H9 (cell line): ENCODE measurements at regions not wholly inside any gene's neighbourhood (a gene's known extent, or its start where the extent isn't known, plus 50 kb on each side); places are given as distances from the start of the nearest gene placed in this dataset.

Source experiments
- DNase-seq: peaks from one replicate; pipeline ENCODE4 v3.0.0-alpha.2; 2017
- H2AFZ ChIP-seq: one replicate; pipeline ENCODE4 v1.6.1; 2013; ENCODE audit warnings: mild to moderate bottlenecking, low read length, control low read depth, moderate library complexity
- H2AK5ac ChIP-seq: 2 replicates; pipeline ENCODE4 v1.6.1; 2013; ENCODE audit warnings: low read length, control low read depth, mixed read lengths; ENCODE audit not compliant: insufficient read length
- H2BK120ac ChIP-seq: one replicate; pipeline ENCODE4 v1.6.1; 2013; ENCODE audit warnings: low read depth, mild to moderate bottlenecking, low read length, control low read depth, inconsistent platforms; ENCODE audit not compliant: poor library complexity, severe bottlenecking
- H2BK12ac ChIP-seq: 2 replicates; pipeline ENCODE4 v1.6.1; 2013; ENCODE audit warnings: low read length, control low read depth, mixed read lengths, low read depth; ENCODE audit not compliant: insufficient read length
- H2BK15ac ChIP-seq: 2 replicates; pipeline ENCODE4 v1.6.1; 2013; ENCODE audit warnings: low read depth, low read length, control low read depth
- H2BK20ac ChIP-seq: one replicate; pipeline ENCODE4 v1.6.1; 2013; ENCODE audit warnings: low read depth, mild to moderate bottlenecking, low read length, control low read depth, inconsistent platforms; ENCODE audit not compliant: poor library complexity, severe bottlenecking
- H2BK5ac ChIP-seq: 2 replicates; pipeline ENCODE4 v1.6.1; 2013; ENCODE audit warnings: low read length, control low read depth, mixed read lengths; ENCODE audit not compliant: insufficient read length
- H3K14ac ChIP-seq: 2 replicates; pipeline ENCODE4 v1.6.1; 2013; ENCODE audit warnings: low read length, control low read depth; ENCODE audit not compliant: insufficient read depth
- H3K18ac ChIP-seq: 2 replicates; pipeline ENCODE4 v1.6.1; 2013; ENCODE audit warnings: low read depth, mild to moderate bottlenecking, mixed read lengths, low read length, control low read depth; ENCODE audit not compliant: insufficient read length
- H3K23ac ChIP-seq: 2 replicates; pipeline ENCODE4 v1.6.1; 2013; ENCODE audit warnings: low read length, control low read depth, mixed read lengths, low read depth; ENCODE audit not compliant: insufficient read length
- H3K23me2 ChIP-seq: 2 replicates; pipeline ENCODE4 v1.6.1; 2013; ENCODE audit warnings: low read depth, mild to moderate bottlenecking, mixed read lengths, low read length, control low read depth; ENCODE audit not compliant: insufficient read length, poor library complexity, severe bottlenecking
- H3K27ac ChIP-seq: 2 replicates; pipeline ENCODE4 v1.5.1; 2013; ENCODE audit warnings: low read length, control low read depth, mixed read lengths, low read depth; ENCODE audit not compliant: insufficient read length
- H3K27me3 ChIP-seq: 2 replicates; pipeline ENCODE4 v1.6.1; 2013; ENCODE audit warnings: low read length, control low read depth, inconsistent platforms; ENCODE audit not compliant: insufficient read depth
- H3K4ac ChIP-seq: 2 replicates; pipeline ENCODE4 v1.6.1; 2013; ENCODE audit warnings: low read depth, mild to moderate bottlenecking, control low read depth, inconsistent platforms, low read length, moderate library complexity
- H3K4me1 ChIP-seq: 2 replicates; pipeline ENCODE4 v1.6.1; 2013; ENCODE audit warnings: low read length, control low read depth, inconsistent platforms; ENCODE audit not compliant: insufficient read depth
- H3K4me2 ChIP-seq: 2 replicates; pipeline ENCODE4 v1.6.1; 2013; ENCODE audit warnings: low read length, control low read depth, mixed read lengths; ENCODE audit not compliant: insufficient read length, insufficient read depth
- H3K56ac ChIP-seq: 2 replicates; pipeline ENCODE4 v1.6.1; 2013; ENCODE audit warnings: low read depth, mild to moderate bottlenecking, mixed read lengths, low read length, control low read depth; ENCODE audit not compliant: insufficient read length
- H3K79me1 ChIP-seq: 2 replicates; pipeline ENCODE4 v1.6.1; 2013; ENCODE audit warnings: low read depth, mild to moderate bottlenecking, moderate library complexity, low read length, control low read depth, inconsistent platforms; ENCODE audit not compliant: insufficient read depth, poor library complexity, severe bottlenecking
- H3K79me2 ChIP-seq: 2 replicates; pipeline ENCODE4 v1.6.1; 2013; ENCODE audit warnings: low read length, control low read depth, inconsistent platforms; ENCODE audit not compliant: insufficient read depth
- H3K9ac ChIP-seq: 2 replicates; pipeline ENCODE4 v1.6.1; 2013; ENCODE audit warnings: low read length, control low read depth, mixed read lengths; ENCODE audit not compliant: insufficient read length; ENCODE audit errors: extremely low read depth
- H3K9me3 ChIP-seq: one replicate; pipeline ENCODE4 v1.6.1; 2013; ENCODE audit warnings: low read depth, low read length, inconsistent platforms; ENCODE audit not compliant: control insufficient read depth
- H3T11ph ChIP-seq: one replicate; pipeline ENCODE4 v1.6.1; 2013; ENCODE audit warnings: mild to moderate bottlenecking, low read length, control low read depth, inconsistent platforms
- H4K20me1 ChIP-seq: one replicate; pipeline ENCODE4 v1.6.1; 2013; ENCODE audit not compliant: control insufficient read depth, insufficient read length, insufficient read depth
- H4K5ac ChIP-seq: 2 replicates; pipeline ENCODE4 v1.6.1; 2013; ENCODE audit warnings: low read depth, mild to moderate bottlenecking, mixed read lengths, low read length, control low read depth; ENCODE audit not compliant: insufficient read length
- H4K8ac ChIP-seq: replicated peaks from 2 replicates; pipeline ENCODE4 v1.6.1; 2013; ENCODE audit warnings: low read length, control low read depth, mixed read lengths, low read depth; ENCODE audit not compliant: insufficient read length
- H4K91ac ChIP-seq: 2 replicates; pipeline ENCODE4 v1.6.1; 2013; ENCODE audit warnings: low read depth, mild to moderate bottlenecking, moderate library complexity, mixed read lengths, low read length, control low read depth; ENCODE audit not compliant: insufficient read length
- H3K27ac Mint-ChIP-seq, 3 experiments: 2 replicates in 2 of 3; 3 replicates in 1 of 3; pipeline ENCODE4 v1.8.0; 2020 to 2021; ENCODE audit warnings: mixed read lengths in 3 of 3, mild to moderate bottlenecking in 1 of 3, moderate library complexity in 1 of 3
- H3K27me3 Mint-ChIP-seq: 2 replicates; pipeline ENCODE4 v1.8.0; 2021; ENCODE audit warnings: low read depth, mild to moderate bottlenecking, moderate library complexity, mixed read lengths
- H3K36me3 Mint-ChIP-seq, 3 experiments: 2 replicates in 2 of 3; 3 replicates in 1 of 3; pipeline ENCODE4 v1.8.0; 2020 to 2021; ENCODE audit warnings: low read depth in 3 of 3, mixed read lengths in 3 of 3; ENCODE audit not compliant: insufficient read depth in 1 of 3
- H3K4me1 Mint-ChIP-seq, 2 experiments: 2 replicates each; pipeline ENCODE4 v1.8.0; 2020; ENCODE audit warnings: mixed read lengths in 2 of 2
- H3K4me3 Mint-ChIP-seq, 2 experiments: 2 replicates in 1 of 2; 3 replicates in 1 of 2; pipeline ENCODE4 v1.8.0; 2020 to 2021; ENCODE audit warnings: mild to moderate bottlenecking in 2 of 2, mixed read lengths in 2 of 2, moderate library complexity in 1 of 2
- H3K9me3 Mint-ChIP-seq, 2 experiments: 2 replicates in 1 of 2; 3 replicates in 1 of 2; pipeline ENCODE4 v1.8.0; 2020; ENCODE audit warnings: mild to moderate bottlenecking in 2 of 2, mixed read lengths in 2 of 2, moderate library complexity in 1 of 2
- WGBS: extraction: QIAGEN DNeasy Blood & Tissue Kit; methylation state at CpG from one replicate; pipeline ENCODE4 v1.1.7; 2013; ENCODE audit warnings: missing lambda C conversion rate, low lambda C conversion rate, mixed read lengths; ENCODE audit not compliant: insufficient read length; ENCODE audit errors: extremely low coverage; 5-methylcytosine and 5-hydroxymethylcytosine counted together
- TF ChIP-seq, protein P1 (sequence below): fragments of 200-600 bp; sonication (generic); conservative IDR thresholded peaks from 3 replicates; pipeline ENCODE4 v1.8.0; 2021; ENCODE audit warnings: antibody characterized with exemption, mild to moderate bottlenecking

DNA sequence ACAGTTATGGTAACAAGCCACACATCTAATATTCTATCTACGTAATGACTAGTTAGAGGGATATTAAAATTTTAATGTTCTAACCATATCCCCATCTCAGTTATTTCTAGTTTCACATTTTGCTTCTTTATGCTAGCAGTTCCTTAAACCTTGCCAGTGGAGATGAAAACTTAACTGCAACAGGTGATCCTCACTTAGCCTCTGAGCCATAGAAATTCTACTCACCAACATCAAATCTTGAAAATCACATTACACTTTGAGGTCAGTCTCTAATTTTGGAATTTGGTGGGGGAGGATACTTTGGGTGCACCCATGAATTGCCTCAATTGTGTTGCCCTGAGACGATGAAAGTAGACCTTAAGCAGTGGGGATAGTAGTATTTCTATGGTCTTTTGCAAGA, 256.4 kb downstream of the GATA3 start:
- peaks cover 5% of the 10 kb centered on the region for H3K27me3 Mint-ChIP-seq
- no peak overlapping the region for H2AFZ ChIP-seq
- H3K4me2 ChIP-seq = no peak overlapping the region

More for the DNA sequence above, 256.4 kb downstream of the GATA3 start:
- Histone ChIP-seq H3K9ac (no peak overlapping the region), H4K91ac (no peak overlapping the region), H4K8ac (no peak overlapping the region), H3K18ac (no peak overlapping the region), H3K23me2 (no peaks in the 10 kb centered on the region), H3T11ph (no peak overlapping the region), H4K20me1 (no peaks in the 10 kb centered on the region), H3K9me3 (no peaks in the 10 kb centered on the region), H3K27me3 (no peaks in the 10 kb centered on the region), H3K14ac (no peak overlapping the region), H4K5ac (no peak overlapping the region), H3K56ac (no peak overlapping the region), H3K23ac (no peak overlapping the region), H2BK15ac (no peak overlapping the region), H3K27ac (no peak overlapping the region), H2AK5ac (no peak overlapping the region), H2BK5ac (no peak overlapping the region), H3K4me1 (peaks cover 7% of the 10 kb centered on the region; the same call in 1 of the 2 replicates), H3K4ac (no peak overlapping the region), H2BK120ac (no peak overlapping the region), H2BK12ac (no peak overlapping the region), H2BK20ac (no peak overlapping the region), H3K79me2 (no peaks in the 10 kb centered on the region), H3K79me1 (no peaks in the 10 kb centered on the region)
- no peak for DNase-seq
- TF ChIP-seq, protein P1, sequence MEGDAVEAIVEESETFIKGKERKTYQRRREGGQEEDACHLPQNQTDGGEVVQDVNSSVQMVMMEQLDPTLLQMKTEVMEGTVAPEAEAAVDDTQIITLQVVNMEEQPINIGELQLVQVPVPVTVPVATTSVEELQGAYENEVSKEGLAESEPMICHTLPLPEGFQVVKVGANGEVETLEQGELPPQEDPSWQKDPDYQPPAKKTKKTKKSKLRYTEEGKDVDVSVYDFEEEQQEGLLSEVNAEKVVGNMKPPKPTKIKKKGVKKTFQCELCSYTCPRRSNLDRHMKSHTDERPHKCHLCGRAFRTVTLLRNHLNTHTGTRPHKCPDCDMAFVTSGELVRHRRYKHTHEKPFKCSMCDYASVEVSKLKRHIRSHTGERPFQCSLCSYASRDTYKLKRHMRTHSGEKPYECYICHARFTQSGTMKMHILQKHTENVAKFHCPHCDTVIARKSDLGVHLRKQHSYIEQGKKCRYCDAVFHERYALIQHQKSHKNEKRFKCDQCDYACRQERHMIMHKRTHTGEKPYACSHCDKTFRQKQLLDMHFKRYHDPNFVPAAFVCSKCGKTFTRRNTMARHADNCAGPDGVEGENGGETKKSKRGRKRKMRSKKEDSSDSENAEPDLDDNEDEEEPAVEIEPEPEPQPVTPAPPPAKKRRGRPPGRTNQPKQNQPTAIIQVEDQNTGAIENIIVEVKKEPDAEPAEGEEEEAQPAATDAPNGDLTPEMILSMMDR = no peak
- WGBS = no CpG with 5 or more reads among the region's 2 CpGs
- peaks cover 15 to 20% of the 10 kb centered on the region in 2 experiments for H3K4me1 Mint-ChIP-seq
- no peak overlapping the region for H3K27ac Mint-ChIP-seq
- no peaks in the 10 kb centered on the region for H3K36me3 Mint-ChIP-seq
- H3K4me3 Mint-ChIP-seq = no peak overlapping the region
- H3K9me3 Mint-ChIP-seq = 0 out of 5 replicates have a peak, but pooled peaks cover 0 to 3% of the 10 kb centered on the region in 2 experiments
